ENCODE measurements at regions not wholly inside any gene's neighbourhood (a gene's known extent, or its start where the extent isn't known, plus 50 kb on each side); places are given as distances from the start of the nearest gene placed in this dataset.

GRCh38 chr4:137370679-137371078, 161.6 kb downstream of the PCDH18 start:
- ChIA-PET CTCF (no interaction called here), POLR2A (no interaction called here)
- Histone ChIP-seq H3K4me1 (ENCODE audit: control insufficient read depth, insufficient read depth, low read length) (no peaks in the 10 kb centered on the region; the same call in 1 of the 2 replicates), H3K27me3 (ENCODE audit: control insufficient read depth, insufficient read depth, low read length) (no peaks in the 10 kb centered on the region), H3K36me3 (ENCODE audit: control insufficient read depth, insufficient read depth, low read length) (no peaks in the 10 kb centered on the region), H3K9me3 (ENCODE audit: control insufficient read depth, insufficient read depth, low read depth, low read length) (no peaks in the 10 kb centered on the region), H3K4me3 (ENCODE audit: low read depth in 2 of 2, low read length in 2 of 2) (no peak overlapping the region), H3K27ac (ENCODE audit: low read length) (no peak overlapping the region)
- DNase-seq (ENCODE audit: low read depth, low spot score) (no peak), ATAC-seq (no peak)
- no TSS peak for BruUV-seq (replicated peaks)
- in situ Hi-C loops (cut with HindIII; ENCODE audit: low pct_unique_long_range_greater_than_20kb, low sequenced_read_pairs) (no loop called here), intact Hi-C loops (cut with micrococcal nuclease; ENCODE audit: unreplicated experiment) (no loop called here)
- TF ChIP-seq CTCF (IDR thresholded peaks at IDR 0.05) = no peak

- DNase-seq (ENCODE audit: low read depth, low spot score) (no peak), ATAC-seq (peak; percentile 70)
- intact Hi-C loops (cut with micrococcal nuclease; ENCODE audit: unreplicated experiment) = no loop called here
- ChIA-PET CTCF (no interaction called here), POLR2A (no interaction called here)
- BruUV-seq (replicated peaks) = no TSS peak
- no peaks in the 10 kb centered on the region for H3K9me3 ChIP-seq (ENCODE audit: control insufficient read depth, insufficient read depth, low read depth, low read length)
- H3K27ac ChIP-seq (ENCODE audit: low read length) = peak overlapping the region; percentile 34; the same call in 1 of the 2 replicates
- H3K27me3 ChIP-seq (ENCODE audit: control insufficient read depth, insufficient read depth, low read length) = no peaks in the 10 kb centered on the region
- no peaks in the 10 kb centered on the region for H3K36me3 ChIP-seq (ENCODE audit: control insufficient read depth, insufficient read depth, low read length)
- TF ChIP-seq TCF7L2 (IDR thresholded peaks at IDR 0.05; ENCODE audit: low read depth, low read length) (peak; percentile 78), SIN3A (IDR thresholded peaks at IDR 0.05; ENCODE audit: borderline replicate concordance, insufficient read depth, low read depth, low read length) (no peak)
- in situ Hi-C loops (cut with HindIII; ENCODE audit: low pct_unique_long_range_greater_than_20kb, low sequenced_read_pairs) = no loop called here
- H3K4me3 ChIP-seq (ENCODE audit: low read depth in 2 of 2, low read length in 2 of 2) = no peak overlapping the region
- no peaks in the 10 kb centered on the region; the same call in 1 of the 2 replicates for H3K4me1 ChIP-seq (ENCODE audit: control insufficient read depth, insufficient read depth, low read length)
These were observed 162.1 kb downstream of the PCDH18 start for GRCh38 chr4:137370206-137370633.

GRCh38 chr4:137367620-137368019, 164.7 kb downstream of the PCDH18 start:
- Histone ChIP-seq H3K27ac (ENCODE audit: low read length) (no peak overlapping the region), H3K27me3 (ENCODE audit: control insufficient read depth, insufficient read depth, low read length) (no peaks in the 10 kb centered on the region), H3K4me3 (ENCODE audit: low read depth in 2 of 2, low read length in 2 of 2) (no peak overlapping the region), H3K36me3 (ENCODE audit: control insufficient read depth, insufficient read depth, low read length) (no peaks in the 10 kb centered on the region), H3K4me1 (ENCODE audit: control insufficient read depth, insufficient read depth, low read length) (no peaks in the 10 kb centered on the region; the same call in 1 of the 2 replicates), H3K9me3 (ENCODE audit: control insufficient read depth, insufficient read depth, low read depth, low read length) (no peaks in the 10 kb centered on the region)
- intact Hi-C loops (cut with micrococcal nuclease; ENCODE audit: unreplicated experiment) (no loop called here), in situ Hi-C loops (cut with HindIII; ENCODE audit: low pct_unique_long_range_greater_than_20kb, low sequenced_read_pairs) (no loop called here)
- TF ChIP-seq SIN3A (IDR thresholded peaks at IDR 0.05; ENCODE audit: borderline replicate concordance, insufficient read depth, low read depth, low read length) (no peak), CTCF (IDR thresholded peaks at IDR 0.05) (no peak), POLR2AphosphoS5 (IDR thresholded peaks at IDR 0.05; ENCODE audit: low read depth, low read length) (no peak), REST (IDR thresholded peaks at IDR 0.05; ENCODE audit: insufficient read depth in 1 of 2, low read depth in 2 of 2, low read length in 1 of 2) (no peak), TCF7L2 (IDR thresholded peaks at IDR 0.05; ENCODE audit: low read depth, low read length) (no peak)
- no TSS peak for BruUV-seq (replicated peaks)
- DNase-seq (ENCODE audit: low read depth, low spot score) = no peak
- ChIA-PET CTCF (no interaction called here), POLR2A (no interaction called here)
- ATAC-seq = no peak

Measured in Panc1 (cell line).